Germinal center (tissue), 1 donor: ENCODE measurements at regions not wholly inside any gene's neighbourhood (a gene's known extent, or its start where the extent isn't known, plus 50 kb on each side); places are given as distances from the start of the nearest gene placed in this dataset.

Source experiments
- DNase-seq: peaks from one replicate; pipeline ENCODE4 v3.0.0; 2012; ENCODE audit warnings: mixed read lengths, low spot score

GRCh38 chr9:86695910-86696424 lies 251.3 kb downstream of the GAS1 start:
- DNase-seq: no peak

GRCh38 chr9:86690034-86690433 lies 257.3 kb downstream of the GAS1 start:
- DNase-seq: no peak

GRCh38 chr9:86687788-86688187 lies 259.5 kb downstream of the GAS1 start:
- DNase-seq: no peak

GRCh38 chr9:86685556-86685955 lies 261.8 kb downstream of the GAS1 start:
- no peak for DNase-seq

- no peak for DNase-seq
Measured at GRCh38 chr9:86684148-86684547, 263.2 kb downstream of the GAS1 start.

- DNase-seq: no peak
Measured at GRCh38 chr9:86682240-86682639, 265.1 kb downstream of the GAS1 start.

GRCh38 chr9:86679909-86680308 lies 267.4 kb downstream of the GAS1 start:
- DNase-seq: no peak

GRCh38 chr9:86676396-86676795 lies 270.9 kb downstream of the GAS1 start:
- no peak for DNase-seq

- no peak for DNase-seq
Measured at GRCh38 chr9:86675805-86676204, 271.5 kb downstream of the GAS1 start.

GRCh38 chr9:86674487-86674886 lies 272.8 kb downstream of the GAS1 start:
- no peak for DNase-seq

GRCh38 chr9:86672966-86673365 lies 274.3 kb downstream of the GAS1 start:
- DNase-seq: no peak

GRCh38 chr9:86672301-86672700 lies 275.0 kb downstream of the GAS1 start:
- DNase-seq: no peak

- no peak for DNase-seq
Measured at GRCh38 chr9:86671018-86671417, 276.3 kb downstream of the GAS1 start.

- DNase-seq: no peak
Measured at GRCh38 chr9:86670536-86670935, 276.8 kb downstream of the GAS1 start.

GRCh38 chr9:86670076-86670475 lies 277.2 kb downstream of the GAS1 start:
- no peak for DNase-seq

GRCh38 chr9:86669422-86669821 lies 277.9 kb downstream of the GAS1 start:
- DNase-seq: no peak

GRCh38 chr9:86668488-86668887 lies 278.8 kb downstream of the GAS1 start:
- DNase-seq: no peak

- no peak for DNase-seq
Measured at GRCh38 chr9:86667307-86667706, 280.0 kb downstream of the GAS1 start.

- DNase-seq: no peak
Measured at GRCh38 chr9:86665416-86665815, 281.9 kb downstream of the GAS1 start.

- no peak for DNase-seq
Measured at GRCh38 chr9:86664603-86665002, 282.7 kb downstream of the GAS1 start.

- DNase-seq: no peak
Measured at GRCh38 chr9:86663905-86664304, 283.4 kb downstream of the GAS1 start.

- DNase-seq: no peak
Measured at GRCh38 chr9:86662890-86663468, 284.3 kb downstream of the GAS1 start.

- DNase-seq: no peak
Measured at GRCh38 chr9:86660146-86660943, 287.0 kb downstream of the GAS1 start.
